ENCODE measurements at regions not wholly inside any gene's neighbourhood (a gene's known extent, or its start where the extent isn't known, plus 50 kb on each side); places are given as distances from the start of the nearest gene placed in this dataset.
"Not testable (repeated sequence)": the region's sequence is repeated elsewhere in the genome, so short reads cannot be mapped to it uniquely, and the experiment has no call there.

- peak; percentile 55 for DNase-seq (ENCODE audit: extremely low read depth, low read depth)
Measured at GRCh38 chrY:10627116-10627515, 1099.4 kb downstream of the TSPY10 start.

GRCh38 chrY:10648813-10649212 is 1121.1 kb downstream of the TSPY10 start:
- not testable (repeated sequence) for DNase-seq (ENCODE audit: extremely low read depth, low read depth)

More at GRCh38 chrY:10627116-10627515, 1099.4 kb downstream of the TSPY10 start:
- no peak for TF ChIP-seq CTCF (IDR thresholded peaks at IDR 0.05; ENCODE audit: low read depth, low read length)

DNA sequence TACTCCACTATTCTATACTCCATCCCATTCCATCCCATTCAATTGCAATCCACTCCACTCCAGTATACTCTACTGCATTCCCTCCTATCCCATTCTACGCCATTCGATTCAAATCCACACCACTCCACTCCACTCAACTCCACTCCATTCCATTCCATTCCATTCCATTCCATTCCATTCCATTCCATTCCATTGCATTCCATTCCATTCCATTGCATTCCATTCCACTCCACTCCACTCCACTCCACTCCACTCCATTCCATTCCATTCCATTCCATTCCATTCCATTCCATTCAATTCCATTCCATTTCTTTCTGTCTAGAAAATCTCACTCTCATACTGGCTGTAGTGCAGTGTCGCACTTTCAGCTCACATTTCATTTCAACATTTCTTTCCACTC is 1129.4 kb downstream of the TSPY10 start:
- DNase-seq (ENCODE audit: extremely low read depth, low read depth): not testable (repeated sequence)

GRCh38 chrY:10666785-10667184 is 1139.1 kb downstream of the TSPY10 start:
- DNase-seq (ENCODE audit: extremely low read depth, low read depth): no peak
- TF ChIP-seq CTCF (IDR thresholded peaks at IDR 0.05; ENCODE audit: low read depth, low read length): no peak

DNA sequence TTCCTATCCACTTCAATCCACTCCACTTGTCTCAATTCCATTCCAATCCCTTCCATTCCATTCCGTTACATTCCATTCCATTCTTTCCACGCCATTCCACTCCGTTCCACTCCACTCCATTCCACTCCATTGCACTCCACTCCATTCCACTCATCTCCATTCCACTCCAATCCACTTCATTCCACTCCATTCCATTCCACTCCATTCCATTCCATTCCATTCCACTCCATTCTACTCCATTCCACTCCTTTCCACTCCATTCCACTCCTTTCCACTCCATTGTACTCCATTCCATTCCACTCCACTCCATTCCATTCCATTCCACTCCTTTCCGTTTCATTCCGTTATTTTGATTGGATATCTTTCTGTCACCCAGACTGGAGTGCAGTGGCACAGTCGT is 1158.7 kb downstream of the TSPY10 start:
- TF ChIP-seq CTCF (IDR thresholded peaks at IDR 0.05; ENCODE audit: low read depth, low read length): no peak
- no peak for DNase-seq (ENCODE audit: extremely low read depth, low read depth)
